ENCODE measurements at regions not wholly inside any gene's neighbourhood (a gene's known extent, or its start where the extent isn't known, plus 50 kb on each side); places are given as distances from the start of the nearest gene placed in this dataset.

GRCh38 chr5:3010301-3010952 lies 258.9 kb upstream of the IRX2 start:
- Histone ChIP-seq H3K4me3 (ENCODE audit: low read depth in 1 of 3, low read length in 3 of 3) (no peak overlapping the region), H3K4me1 (ENCODE audit: control insufficient read depth in 3 of 3, insufficient read depth in 2 of 3, low read depth in 1 of 3, low read length in 2 of 3) (no peaks in the 10 kb centered on the region), H3K9me3 (ENCODE audit: control insufficient read depth in 2 of 2, insufficient read depth in 1 of 2, low read depth in 1 of 2, low read length in 1 of 2) (no peaks in the 10 kb centered on the region), H3K36me3 (ENCODE audit: control insufficient read depth in 3 of 3, insufficient read depth in 2 of 3, low read depth in 1 of 3, low read length in 3 of 3) (no peaks in the 10 kb centered on the region), H3K27ac (ENCODE audit: low read depth in 1 of 3, low read length in 2 of 3) (no peak overlapping the region), H3K27me3 (ENCODE audit: control insufficient read depth in 3 of 3, insufficient read depth in 3 of 3, low read length in 3 of 3) (no peaks in the 10 kb centered on the region)
- 61 to 75% (median 66%) methylated on average over 9 of the region's 9 CpGs for WGBS, 3 donors
- DNase-seq = no peak
- FAIRE-seq = no peak

GRCh38 chr5:3009605-3010004 lies 258.1 kb upstream of the IRX2 start:
- no peaks in the 10 kb centered on the region for H3K9me3 ChIP-seq (ENCODE audit: control insufficient read depth in 2 of 2, insufficient read depth in 1 of 2, low read depth in 1 of 2, low read length in 1 of 2)
- 70 to 80% (median 73%) methylated on average over 6 of the region's 6 CpGs for WGBS, 3 donors
- DNase-seq = no peak
- no peaks in the 10 kb centered on the region for H3K4me1 ChIP-seq (ENCODE audit: control insufficient read depth in 3 of 3, insufficient read depth in 2 of 3, low read depth in 1 of 3, low read length in 2 of 3)
- no peak overlapping the region for H3K27ac ChIP-seq (ENCODE audit: low read depth in 1 of 3, low read length in 2 of 3)
- H3K4me3 ChIP-seq (ENCODE audit: low read depth in 1 of 3, low read length in 3 of 3) = no peak overlapping the region
- no peak for FAIRE-seq
- H3K27me3 ChIP-seq (ENCODE audit: control insufficient read depth in 3 of 3, insufficient read depth in 3 of 3, low read length in 3 of 3) = no peaks in the 10 kb centered on the region
- H3K36me3 ChIP-seq (ENCODE audit: control insufficient read depth in 3 of 3, insufficient read depth in 2 of 3, low read depth in 1 of 3, low read length in 3 of 3) = no peaks in the 10 kb centered on the region

GRCh38 chr5:3007577-3007976 lies 256.1 kb upstream of the IRX2 start:
- FAIRE-seq (no peak), DNase-seq (no peak)
- H3K27me3 ChIP-seq (ENCODE audit: control insufficient read depth in 3 of 3, insufficient read depth in 3 of 3, low read length in 3 of 3) = no peaks in the 10 kb centered on the region
- H3K27ac ChIP-seq (ENCODE audit: low read depth in 1 of 3, low read length in 2 of 3) = no peak overlapping the region
- H3K36me3 ChIP-seq (ENCODE audit: control insufficient read depth in 3 of 3, insufficient read depth in 2 of 3, low read depth in 1 of 3, low read length in 3 of 3) = no peaks in the 10 kb centered on the region
- no peak overlapping the region for H3K4me3 ChIP-seq (ENCODE audit: low read depth in 1 of 3, low read length in 3 of 3)
- no peaks in the 10 kb centered on the region for H3K9me3 ChIP-seq (ENCODE audit: control insufficient read depth in 2 of 2, insufficient read depth in 1 of 2, low read depth in 1 of 2, low read length in 1 of 2)
- H3K4me1 ChIP-seq (ENCODE audit: control insufficient read depth in 3 of 3, insufficient read depth in 2 of 3, low read depth in 1 of 3, low read length in 2 of 3) = no peaks in the 10 kb centered on the region
- WGBS, 3 donors = 43 to 58% (median 54%) methylated on average over 3 of the region's 3 CpGs

- Histone ChIP-seq H3K27ac (ENCODE audit: low read depth in 1 of 3, low read length in 2 of 3) (no peak overlapping the region), H3K4me1 (ENCODE audit: control insufficient read depth in 3 of 3, insufficient read depth in 2 of 3, low read depth in 1 of 3, low read length in 2 of 3) (no peaks in the 10 kb centered on the region), H3K27me3 (ENCODE audit: control insufficient read depth in 3 of 3, insufficient read depth in 3 of 3, low read length in 3 of 3) (no peaks in the 10 kb centered on the region), H3K4me3 (ENCODE audit: low read depth in 1 of 3, low read length in 3 of 3) (no peak overlapping the region), H3K36me3 (ENCODE audit: control insufficient read depth in 3 of 3, insufficient read depth in 2 of 3, low read depth in 1 of 3, low read length in 3 of 3) (no peaks in the 10 kb centered on the region), H3K9me3 (ENCODE audit: control insufficient read depth in 2 of 2, insufficient read depth in 1 of 2, low read depth in 1 of 2, low read length in 1 of 2) (no peaks in the 10 kb centered on the region)
- FAIRE-seq (no peak), DNase-seq (no peak)
- WGBS, 3 donors = 74 to 86% (median 86%) methylated on average over 11 of the region's 11 CpGs
Measured at GRCh38 chr5:3006961-3007551, 255.6 kb upstream of the IRX2 start.

- Histone ChIP-seq H3K4me1 (ENCODE audit: control insufficient read depth in 3 of 3, insufficient read depth in 2 of 3, low read depth in 1 of 3, low read length in 2 of 3) (no peaks in the 10 kb centered on the region), H3K4me3 (ENCODE audit: low read depth in 1 of 3, low read length in 3 of 3) (no peak overlapping the region), H3K36me3 (ENCODE audit: control insufficient read depth in 3 of 3, insufficient read depth in 2 of 3, low read depth in 1 of 3, low read length in 3 of 3) (no peaks in the 10 kb centered on the region), H3K27ac (ENCODE audit: low read depth in 1 of 3, low read length in 2 of 3) (no peak overlapping the region), H3K27me3 (ENCODE audit: control insufficient read depth in 3 of 3, insufficient read depth in 3 of 3, low read length in 3 of 3) (no peaks in the 10 kb centered on the region), H3K9me3 (ENCODE audit: control insufficient read depth in 2 of 2, insufficient read depth in 1 of 2, low read depth in 1 of 2, low read length in 1 of 2) (no peaks in the 10 kb centered on the region)
- WGBS, 3 donors = 80 to 88% (median 80%) methylated on average over 7 of the region's 7 CpGs
- FAIRE-seq = no peak
- no peak for DNase-seq
Measured at GRCh38 chr5:3006526-3006925, 255.0 kb upstream of the IRX2 start.

- FAIRE-seq (no peak), DNase-seq (no peak)
- no peak overlapping the region for H3K4me3 ChIP-seq (ENCODE audit: low read depth in 1 of 3, low read length in 3 of 3)
- no peaks in the 10 kb centered on the region for H3K27me3 ChIP-seq (ENCODE audit: control insufficient read depth in 3 of 3, insufficient read depth in 3 of 3, low read length in 3 of 3)
- H3K4me1 ChIP-seq (ENCODE audit: control insufficient read depth in 3 of 3, insufficient read depth in 2 of 3, low read depth in 1 of 3, low read length in 2 of 3) = no peaks in the 10 kb centered on the region
- WGBS, 3 donors = 77 to 89% (median 88%) methylated on average over 9 of the region's 9 CpGs
- H3K27ac ChIP-seq (ENCODE audit: low read depth in 1 of 3, low read length in 2 of 3) = no peak overlapping the region
- H3K9me3 ChIP-seq (ENCODE audit: control insufficient read depth in 2 of 2, insufficient read depth in 1 of 2, low read depth in 1 of 2, low read length in 1 of 2) = no peaks in the 10 kb centered on the region
- H3K36me3 ChIP-seq (ENCODE audit: control insufficient read depth in 3 of 3, insufficient read depth in 2 of 3, low read depth in 1 of 3, low read length in 3 of 3) = no peaks in the 10 kb centered on the region
Measured at GRCh38 chr5:3004361-3005080, 253.0 kb upstream of the IRX2 start.

GRCh38 chr5:3002230-3002629 lies 250.8 kb upstream of the IRX2 start:
- no peak for DNase-seq
- FAIRE-seq = no peak

GRCh38 chr5:3000631-3001030 lies 249.2 kb upstream of the IRX2 start:
- Histone ChIP-seq H3K4me3 (ENCODE audit: low read depth in 1 of 3, low read length in 3 of 3) (no peak overlapping the region), H3K9me3 (ENCODE audit: control insufficient read depth in 2 of 2, insufficient read depth in 1 of 2, low read depth in 1 of 2, low read length in 1 of 2) (no peaks in the 10 kb centered on the region), H3K27ac (ENCODE audit: low read depth in 1 of 3, low read length in 2 of 3) (no peak overlapping the region), H3K4me1 (ENCODE audit: control insufficient read depth in 3 of 3, insufficient read depth in 2 of 3, low read depth in 1 of 3, low read length in 2 of 3) (no peaks in the 10 kb centered on the region), H3K27me3 (ENCODE audit: control insufficient read depth in 3 of 3, insufficient read depth in 3 of 3, low read length in 3 of 3) (no peaks in the 10 kb centered on the region), H3K36me3 (ENCODE audit: control insufficient read depth in 3 of 3, insufficient read depth in 2 of 3, low read depth in 1 of 3, low read length in 3 of 3) (no peaks in the 10 kb centered on the region)
- no peak for DNase-seq
- no peak for FAIRE-seq
- WGBS, 3 donors = 79 to 83% (median 82%) methylated on average over 6 of the region's 6 CpGs

More at GRCh38 chr5:3002230-3002629, 250.8 kb upstream of the IRX2 start:
- H3K27me3 ChIP-seq (ENCODE audit: control insufficient read depth in 3 of 3, insufficient read depth in 3 of 3, low read length in 3 of 3) = no peaks in the 10 kb centered on the region
- no peak overlapping the region for H3K27ac ChIP-seq (ENCODE audit: low read depth in 1 of 3, low read length in 2 of 3)
- no peaks in the 10 kb centered on the region for H3K36me3 ChIP-seq (ENCODE audit: control insufficient read depth in 3 of 3, insufficient read depth in 2 of 3, low read depth in 1 of 3, low read length in 3 of 3)
- WGBS, 3 donors = 69 to 79% (median 72%) methylated on average over 17 of the region's 17 CpGs
- no peak overlapping the region for H3K4me3 ChIP-seq (ENCODE audit: low read depth in 1 of 3, low read length in 3 of 3)
- H3K4me1 ChIP-seq (ENCODE audit: control insufficient read depth in 3 of 3, insufficient read depth in 2 of 3, low read depth in 1 of 3, low read length in 2 of 3) = no peaks in the 10 kb centered on the region
- no peaks in the 10 kb centered on the region for H3K9me3 ChIP-seq (ENCODE audit: control insufficient read depth in 2 of 2, insufficient read depth in 1 of 2, low read depth in 1 of 2, low read length in 1 of 2)

Data from small intestine (tissue), 7 donors.